HEK293 (cell line): ENCODE measurements at regions not wholly inside any gene's neighbourhood (a gene's known extent, or its start where the extent isn't known, plus 50 kb on each side); places are given as distances from the start of the nearest gene placed in this dataset.
"Not testable (repeated sequence)": the region's sequence is repeated elsewhere in the genome, so short reads cannot be mapped to it uniquely, and the experiment has no call there.

Experiments used
- CTCF ChIP-seq: fragments of 450-650 bp; formaldehyde crosslinking; IDR thresholded peaks from 2 replicates; pipeline ENCODE4 v1.5.1; 2016; ENCODE audit warnings: missing biosample characterization, missing genetic modification characterization
- SP3 ChIP-seq: fragments of 450-650 bp; formaldehyde crosslinking; IDR thresholded peaks from 2 replicates; pipeline ENCODE4 v1.5.1; 2016; ENCODE audit warnings: missing biosample characterization, missing genetic modification characterization
- ZNF362 ChIP-seq: fragments of 450-650 bp; formaldehyde crosslinking; IDR thresholded peaks from 2 replicates; pipeline ENCODE4 v1.5.1; 2016; ENCODE audit warnings: missing biosample characterization, missing genetic modification characterization
- ZNF433 ChIP-seq: fragments of 450-650 bp; formaldehyde crosslinking; IDR thresholded peaks from 2 replicates; pipeline ENCODE4 v1.5.1; 2016; ENCODE audit warnings: missing biosample characterization, missing genetic modification characterization, low read depth
- ZNF654 ChIP-seq: fragments of 450-650 bp; formaldehyde crosslinking; IDR thresholded peaks from 2 replicates; pipeline ENCODE4 v1.5.1; 2016; ENCODE audit warnings: low read depth, missing biosample characterization, missing genetic modification characterization
- ZNF707 ChIP-seq: fragments of 450-650 bp; formaldehyde crosslinking; IDR thresholded peaks from 2 replicates; pipeline ENCODE4 v1.5.1; 2016; ENCODE audit warnings: missing biosample characterization, missing genetic modification characterization
- ZSCAN5A ChIP-seq: fragments of 450-650 bp; formaldehyde crosslinking; IDR thresholded peaks from 2 replicates; pipeline ENCODE4 v1.5.1; 2016; ENCODE audit warnings: missing biosample characterization, missing genetic modification characterization

- TF ChIP-seq CTCF; ZSCAN5A (tag by site-specific recombination); ZNF707 (tag by site-specific recombination); ZNF362 (tag by site-specific recombination); SP3 (tag by site-specific recombination); ZNF654 (tag by site-specific recombination); ZNF433 (tag by site-specific recombination): not testable (repeated sequence)
Observed at GRCh38 chr1:14361005-14361404, 237.5 kb upstream of the KAZN start.
